Fibroblast of lung (primary cell): ENCODE measurements at regions not wholly inside any gene's neighbourhood (a gene's known extent, or its start where the extent isn't known, plus 50 kb on each side); places are given as distances from the start of the nearest gene placed in this dataset.
"Not testable (repeated sequence)": the region's sequence is repeated elsewhere in the genome, so short reads cannot be mapped to it uniquely, and the experiment has no call there.

Source experiments
- DNase-seq, 2 donors: peaks; one replicate each; pipeline versions ENCODE4 v3.0.0 to v3.0.0-alpha.2; 2010; ENCODE audit warnings: low read depth in 2 of 2
- H2AFZ ChIP-seq: 2 replicates; pipeline ENCODE4 v1.5.1; 2012; ENCODE audit warnings: low read length, control low read depth, inconsistent platforms
- H3K27ac ChIP-seq: 2 replicates; pipeline ENCODE4 v1.5.1; 2011; ENCODE audit warnings: low read length, control low read depth; ENCODE audit not compliant: insufficient read depth
- H3K27me3 ChIP-seq: 2 replicates; pipeline ENCODE4 v1.5.1; 2011; ENCODE audit warnings: mild to moderate bottlenecking, low read length; ENCODE audit not compliant: control insufficient read depth, insufficient read depth
- H3K36me3 ChIP-seq: 2 replicates; pipeline ENCODE4 v1.5.1; 2011; ENCODE audit warnings: low read length; ENCODE audit not compliant: control insufficient read depth, insufficient read depth
- H3K4me1 ChIP-seq: 2 replicates; pipeline ENCODE4 v1.5.1; 2011; ENCODE audit warnings: low read length; ENCODE audit not compliant: control insufficient read depth, insufficient read depth; ENCODE audit errors: extremely low read depth
- H3K4me2 ChIP-seq: 2 replicates; pipeline ENCODE4 v1.5.1; 2011; ENCODE audit warnings: low read length, control low read depth; ENCODE audit not compliant: insufficient read depth; ENCODE audit errors: extremely low read depth
- H3K4me3 ChIP-seq, 4 experiments: fragments of 200-600 bp in 1 of 4; sonication (generic) in 1 of 4; replicated peaks in 1 of 4; 2 replicates each; pipeline ENCODE4 v1.5.1; 2011 to 2016; ENCODE audit warnings: low read length in 4 of 4, low read depth in 3 of 4, mild to moderate bottlenecking in 3 of 4, control low read depth in 2 of 4, inconsistent platforms in 1 of 4, mixed read lengths in 1 of 4; ENCODE audit not compliant: insufficient read depth in 1 of 4; ENCODE audit errors: control extremely low read depth in 1 of 4
- H3K79me2 ChIP-seq: 2 replicates; pipeline ENCODE4 v1.5.1; 2012; ENCODE audit warnings: mild to moderate bottlenecking, low read length, inconsistent platforms; ENCODE audit not compliant: control insufficient read depth, insufficient read depth
- H3K9ac ChIP-seq: 2 replicates; pipeline ENCODE4 v1.5.1; 2011; ENCODE audit warnings: mild to moderate bottlenecking, low read length, control low read depth; ENCODE audit not compliant: insufficient read depth
- H3K9me3 ChIP-seq: 2 replicates; pipeline ENCODE4 v1.5.1; 2012; ENCODE audit warnings: low read depth, low read length; ENCODE audit not compliant: control insufficient read depth, insufficient read depth
- H4K20me1 ChIP-seq: 2 replicates; pipeline ENCODE4 v1.5.1; 2011; ENCODE audit warnings: low read length; ENCODE audit not compliant: control insufficient read depth, insufficient read depth; ENCODE audit errors: extremely low read depth
- EZH2 ChIP-seq: IDR thresholded peaks from 2 replicates; pipeline ENCODE4 v1.5.1; 2012; ENCODE audit warnings: low read length, control low read depth, mild to moderate bottlenecking; ENCODE audit errors: missing control alignments
- TF ChIP-seq, protein P1 (sequence below), 2 donors: IDR thresholded peaks in 1 of 2; conservative IDR thresholded peaks in 1 of 2; 1 replicate in 1 of 2; 2 replicates in 1 of 2; pipeline ENCODE4 v1.5.1; 2011 to 2012; ENCODE audit warnings: low read length in 2 of 2, control low read depth in 1 of 2, inconsistent platforms in 1 of 2, low read depth in 1 of 2, mild to moderate bottlenecking in 1 of 2

DNA sequence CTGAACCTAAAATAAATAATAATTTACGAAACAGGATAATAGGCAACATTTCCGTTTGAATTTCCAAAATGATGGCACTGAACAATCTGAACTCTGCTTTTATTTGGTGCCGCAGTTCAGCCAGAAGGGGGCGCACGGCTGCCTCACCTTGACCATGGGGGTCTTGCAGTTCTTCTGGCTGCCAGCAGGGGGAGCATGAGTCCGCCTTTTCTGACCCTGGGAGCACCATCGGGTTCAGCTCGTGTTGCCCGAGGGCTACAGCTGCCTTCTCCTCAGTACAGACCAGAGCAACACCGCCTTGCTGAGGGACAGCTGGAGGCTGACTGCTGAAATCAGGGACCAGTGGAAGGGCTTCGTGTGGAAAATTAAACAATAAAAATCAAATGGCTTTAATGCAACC, 420.3 kb downstream of the CDY2B start:
- not testable (repeated sequence) for H2AFZ ChIP-seq, H3K4me2 ChIP-seq, H4K20me1 ChIP-seq, H3K27me3 ChIP-seq, DNase-seq, H3K36me3 ChIP-seq, H3K9ac ChIP-seq, H3K79me2 ChIP-seq, H3K27ac ChIP-seq, H3K4me1 ChIP-seq, H3K9me3 ChIP-seq, H3K4me3 ChIP-seq

DNA sequence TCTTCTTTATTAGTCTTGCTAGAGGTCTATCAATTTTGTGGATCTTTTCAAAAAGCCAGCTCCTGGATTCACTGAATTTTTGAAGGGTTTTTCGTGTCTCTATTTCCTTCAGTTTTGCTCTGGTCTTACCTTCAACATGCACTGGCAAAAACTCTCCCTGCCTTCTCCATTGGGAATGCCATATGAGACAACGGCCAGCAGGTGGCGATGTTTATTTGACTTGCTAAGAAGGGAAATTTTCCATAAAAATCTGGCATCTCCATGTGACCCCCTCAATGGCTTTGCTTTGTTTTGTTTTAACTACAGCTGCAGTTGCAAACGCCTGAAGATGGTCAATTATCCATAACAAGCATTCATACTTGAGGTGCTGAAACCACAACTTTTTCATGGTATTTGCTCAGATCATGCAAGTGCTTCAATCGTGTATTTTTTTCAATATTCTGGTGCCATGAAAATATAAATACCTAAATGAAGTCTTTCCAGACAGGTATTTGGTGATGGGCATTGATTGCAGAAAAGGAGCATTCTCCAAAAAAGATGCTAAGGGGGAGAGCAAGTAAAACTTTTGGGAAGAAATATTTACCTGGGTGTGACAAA, 449.4 kb downstream of the CDY2B start:
- TF ChIP-seq EZH2 = no peak
- TF ChIP-seq, protein P1, sequence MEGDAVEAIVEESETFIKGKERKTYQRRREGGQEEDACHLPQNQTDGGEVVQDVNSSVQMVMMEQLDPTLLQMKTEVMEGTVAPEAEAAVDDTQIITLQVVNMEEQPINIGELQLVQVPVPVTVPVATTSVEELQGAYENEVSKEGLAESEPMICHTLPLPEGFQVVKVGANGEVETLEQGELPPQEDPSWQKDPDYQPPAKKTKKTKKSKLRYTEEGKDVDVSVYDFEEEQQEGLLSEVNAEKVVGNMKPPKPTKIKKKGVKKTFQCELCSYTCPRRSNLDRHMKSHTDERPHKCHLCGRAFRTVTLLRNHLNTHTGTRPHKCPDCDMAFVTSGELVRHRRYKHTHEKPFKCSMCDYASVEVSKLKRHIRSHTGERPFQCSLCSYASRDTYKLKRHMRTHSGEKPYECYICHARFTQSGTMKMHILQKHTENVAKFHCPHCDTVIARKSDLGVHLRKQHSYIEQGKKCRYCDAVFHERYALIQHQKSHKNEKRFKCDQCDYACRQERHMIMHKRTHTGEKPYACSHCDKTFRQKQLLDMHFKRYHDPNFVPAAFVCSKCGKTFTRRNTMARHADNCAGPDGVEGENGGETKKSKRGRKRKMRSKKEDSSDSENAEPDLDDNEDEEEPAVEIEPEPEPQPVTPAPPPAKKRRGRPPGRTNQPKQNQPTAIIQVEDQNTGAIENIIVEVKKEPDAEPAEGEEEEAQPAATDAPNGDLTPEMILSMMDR (conservative IDR thresholded peaks at IDR 0.05 in 1 of 2, IDR thresholded peaks at IDR 0.05 in 1 of 2; ENCODE audit: low read depth in 1 of 2, low read length in 2 of 2) = peak; percentile 29 to 31
- H3K4me1 ChIP-seq = no peaks in the 10 kb centered on the region
- no peak overlapping the region for H3K9ac ChIP-seq
- no peak overlapping the region for H3K4me2 ChIP-seq
- no peaks in the 10 kb centered on the region for H3K79me2 ChIP-seq
- no peaks in the 10 kb centered on the region for H3K9me3 ChIP-seq
- H3K27ac ChIP-seq = no peak overlapping the region
- no peak overlapping the region for H3K4me3 ChIP-seq
- no peak for DNase-seq
- no peak overlapping the region for H2AFZ ChIP-seq
- H3K36me3 ChIP-seq = no peaks in the 10 kb centered on the region
- H3K27me3 ChIP-seq = no peaks in the 10 kb centered on the region
- H4K20me1 ChIP-seq = no peaks in the 10 kb centered on the region

DNA sequence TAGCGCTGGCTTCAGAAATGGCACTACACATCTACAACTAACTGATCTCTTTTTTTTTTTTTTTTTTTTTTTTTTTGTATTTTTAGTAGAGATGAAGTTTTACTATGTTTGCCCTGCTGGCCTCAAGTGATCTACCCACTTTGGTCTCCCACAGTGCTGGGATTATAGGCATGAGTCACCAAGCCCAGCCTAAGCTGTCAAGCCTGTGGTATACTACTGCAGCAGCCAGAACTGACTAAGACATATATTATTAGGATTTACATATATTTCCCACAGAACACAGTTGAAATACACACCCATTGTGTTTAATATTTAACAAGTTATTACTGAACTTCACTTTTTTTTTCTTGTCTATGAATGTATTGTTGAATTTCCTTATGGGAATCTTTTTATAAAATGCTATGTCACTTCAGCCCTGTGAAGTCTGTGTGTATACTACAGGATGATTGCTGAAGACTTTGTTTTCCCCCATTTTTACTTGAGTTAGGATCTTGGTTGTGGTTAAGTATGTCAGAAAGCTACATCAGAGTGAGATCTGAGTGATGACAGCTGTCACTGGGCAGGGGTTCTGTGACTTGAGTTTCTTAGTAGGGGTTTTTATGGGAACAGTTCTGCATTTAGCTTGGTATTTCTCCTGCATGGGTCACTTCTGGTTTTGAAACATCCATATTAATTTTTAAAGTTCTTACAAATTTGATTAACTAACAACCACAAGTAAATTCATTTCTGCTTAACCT, 481.5 kb downstream of the CDY2B start:
- H2AFZ ChIP-seq = no peak overlapping the region
- DNase-seq = no peak
- TF ChIP-seq, protein P1 (conservative IDR thresholded peaks at IDR 0.05 in 1 of 2, IDR thresholded peaks at IDR 0.05 in 1 of 2; ENCODE audit: low read depth in 1 of 2, low read length in 2 of 2) = no peak
- TF ChIP-seq EZH2 = no peak
- H3K9ac ChIP-seq = no peak overlapping the region
- H3K27ac ChIP-seq = no peak overlapping the region
- no peaks in the 10 kb centered on the region for H4K20me1 ChIP-seq
- H3K4me2 ChIP-seq = no peak overlapping the region
- H3K79me2 ChIP-seq = no peaks in the 10 kb centered on the region
- H3K4me3 ChIP-seq = no peak overlapping the region
- H3K27me3 ChIP-seq = no peaks in the 10 kb centered on the region
- H3K9me3 ChIP-seq = no peaks in the 10 kb centered on the region
- no peaks in the 10 kb centered on the region for H3K4me1 ChIP-seq
- no peaks in the 10 kb centered on the region for H3K36me3 ChIP-seq
